Panc1 (cell line): ENCODE measurements at regions not wholly inside any gene's neighbourhood (a gene's known extent, or its start where the extent isn't known, plus 50 kb on each side); places are given as distances from the start of the nearest gene placed in this dataset.

ENCODE experiments used
- CTCF ChIP-seq: fragments of 450-650 bp; IDR thresholded peaks from 2 replicates; pipeline ENCODE4 v1.5.1; 2017; ENCODE audit warnings: mild to moderate bottlenecking
- POLR2AphosphoS5 ChIP-seq: IDR thresholded peaks from 2 replicates; pipeline ENCODE4 v1.6.1; 2012; ENCODE audit warnings: mild to moderate bottlenecking, low read depth, low read length, moderate library complexity
- REST ChIP-seq, 2 experiments: IDR thresholded peaks; 2 replicates each; pipeline ENCODE4 v1.6.1; 2011 to 2012; ENCODE audit warnings: low read depth in 2 of 2, control low read depth in 1 of 2, low read length in 1 of 2, mild to moderate bottlenecking in 1 of 2, moderate library complexity in 1 of 2; ENCODE audit not compliant: insufficient read depth in 1 of 2
- TCF7L2 ChIP-seq: IDR thresholded peaks from 2 replicates; pipeline ENCODE4 v1.6.1; 2011; ENCODE audit warnings: mild to moderate bottlenecking, low read depth, low read length, inconsistent platforms

- TF ChIP-seq POLR2AphosphoS5 (no peak), CTCF (no peak), TCF7L2 (no peak), REST (IDR thresholded peaks at IDR 0.05; ENCODE audit: insufficient read depth in 1 of 2, low read depth in 2 of 2, low read length in 1 of 2) (no peak)
Observed at GRCh38 chr4:180557950-180558349, 1685.3 kb upstream of the TENM3 start.
